ENCODE measurements at regions not wholly inside any gene's neighbourhood (a gene's known extent, or its start where the extent isn't known, plus 50 kb on each side); places are given as distances from the start of the nearest gene placed in this dataset.

GRCh38 chr2:129896226-129897100 is 83.0 kb upstream of the RAB6C start:
- TF ChIP-seq CTCF (IDR thresholded peaks at IDR 0.05; ENCODE audit: poor library complexity), result no peak
- TF ChIP-seq EZH2 (IDR thresholded peaks at IDR 0.05; ENCODE audit: borderline replicate concordance), result no peak
